Left cardiac atrium (tissue), 4 donors: ENCODE measurements at regions not wholly inside any gene's neighbourhood (a gene's known extent, or its start where the extent isn't known, plus 50 kb on each side); places are given as distances from the start of the nearest gene placed in this dataset.

Source experiments
- ATAC-seq, 2 donors: fragments of 200-7000 bp; cut with Tn5 transposase; one replicate each; pipeline ENCODE4 v1.9.1; 2020; ENCODE audit warnings: mild to moderate bottlenecking in 2 of 2, moderate library complexity in 2 of 2
- DNase-seq: peaks from one replicate; pipeline ENCODE4 v3.0.0-alpha.2; 2020
- intact Hi-C, 2 donors: fragments of 100-400 bp; cut with DNase I; formaldehyde crosslinking; loops; one replicate each; pipeline versions ENCODE4 v1.14.1 to v1.15.1; 2022 to 2023
- donor health status: DM: no; HTN: yes; CAD: no.
- donor health status: DM: no; HTN: yes; CAD: no; lungs with severe emphysema.
- donor health status: DM: yes; HTN: yes; CAD: no.
- donor health status: Dilated cardiomyopathy.

DNA sequence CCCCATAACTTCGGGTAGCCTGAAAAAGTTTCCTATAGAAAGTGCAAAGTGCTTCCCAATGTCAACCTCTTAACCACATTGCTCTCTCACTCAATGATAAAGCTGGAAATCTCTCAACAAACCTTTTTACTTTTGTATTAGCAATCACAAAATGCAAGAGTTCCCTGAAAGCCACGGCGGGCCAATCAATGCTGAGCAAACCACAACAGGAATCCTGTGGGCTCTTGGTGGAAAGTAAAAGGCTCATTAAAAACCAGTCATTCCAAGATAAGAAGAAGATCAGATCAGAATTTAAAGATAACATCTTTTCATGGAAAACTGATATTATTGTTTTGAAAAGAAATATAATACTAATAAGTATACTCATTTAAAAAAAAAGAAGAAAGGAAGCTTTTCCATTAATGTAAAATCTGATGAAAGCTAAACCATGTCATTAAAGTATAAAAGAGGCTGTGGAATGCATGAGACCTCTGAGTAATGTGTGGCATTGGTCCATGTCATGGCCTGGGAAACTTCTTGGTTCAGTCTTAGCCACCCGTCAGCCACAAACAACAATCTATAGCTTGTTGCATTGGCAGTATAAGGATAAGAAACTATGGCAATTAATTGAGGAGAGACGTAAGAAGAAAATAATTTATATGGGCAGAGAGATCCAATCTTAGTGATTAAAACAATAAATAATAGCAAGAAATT is 1066.1 kb upstream of the SORCS1 start:
- ATAC-seq = no peak
- intact Hi-C loops = no loop called here
- DNase-seq = no peak

- DNase-seq (no peak), ATAC-seq (no peak)
- intact Hi-C loops = no loop called here
Observed at GRCh38 chr10:108208732-108209131, 1044.2 kb upstream of the SORCS1 start.

- DNase-seq (no peak), ATAC-seq (no peak)
- intact Hi-C loops = no loop called here
Observed at GRCh38 chr10:108208038-108208437, 1043.5 kb upstream of the SORCS1 start.

DNA sequence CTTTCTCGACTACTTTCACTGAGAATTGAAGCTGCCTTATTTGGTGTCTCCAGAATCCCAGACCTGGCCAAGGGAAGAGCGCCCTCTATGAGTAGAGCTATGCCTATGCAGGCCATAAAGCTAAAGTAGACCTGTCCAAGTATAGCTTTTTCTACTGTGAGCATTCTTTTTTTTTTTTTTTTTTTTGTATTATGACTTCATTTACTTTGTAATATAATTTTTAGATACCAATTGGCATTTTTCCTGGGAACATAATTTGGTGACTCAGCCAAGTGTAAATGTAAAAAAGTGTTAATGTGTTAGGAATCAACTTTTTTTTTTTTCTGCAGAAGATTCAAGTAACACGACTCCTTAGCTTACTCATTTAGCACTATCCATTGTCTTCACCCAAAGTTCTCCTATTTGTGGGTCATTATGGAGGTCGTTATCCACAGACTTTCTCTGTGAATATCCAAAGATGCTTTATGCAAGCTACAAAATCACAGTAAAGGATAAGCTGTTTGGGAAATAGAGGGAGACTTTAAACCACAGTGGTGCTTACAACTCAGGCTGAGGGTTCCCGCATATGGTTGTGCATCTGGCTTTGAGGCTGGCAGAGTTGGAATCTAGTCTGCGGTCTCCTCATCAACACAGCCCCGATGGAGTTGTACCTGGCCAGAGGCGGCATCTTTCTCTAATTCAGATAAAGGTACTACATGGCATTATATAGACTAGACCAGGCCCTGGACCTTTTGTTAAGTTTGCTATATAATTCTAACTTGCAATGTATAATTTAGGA is 1040.2 kb upstream of the SORCS1 start:
- intact Hi-C loops = no loop called here
- ATAC-seq (no peak), DNase-seq (no peak)

DNA sequence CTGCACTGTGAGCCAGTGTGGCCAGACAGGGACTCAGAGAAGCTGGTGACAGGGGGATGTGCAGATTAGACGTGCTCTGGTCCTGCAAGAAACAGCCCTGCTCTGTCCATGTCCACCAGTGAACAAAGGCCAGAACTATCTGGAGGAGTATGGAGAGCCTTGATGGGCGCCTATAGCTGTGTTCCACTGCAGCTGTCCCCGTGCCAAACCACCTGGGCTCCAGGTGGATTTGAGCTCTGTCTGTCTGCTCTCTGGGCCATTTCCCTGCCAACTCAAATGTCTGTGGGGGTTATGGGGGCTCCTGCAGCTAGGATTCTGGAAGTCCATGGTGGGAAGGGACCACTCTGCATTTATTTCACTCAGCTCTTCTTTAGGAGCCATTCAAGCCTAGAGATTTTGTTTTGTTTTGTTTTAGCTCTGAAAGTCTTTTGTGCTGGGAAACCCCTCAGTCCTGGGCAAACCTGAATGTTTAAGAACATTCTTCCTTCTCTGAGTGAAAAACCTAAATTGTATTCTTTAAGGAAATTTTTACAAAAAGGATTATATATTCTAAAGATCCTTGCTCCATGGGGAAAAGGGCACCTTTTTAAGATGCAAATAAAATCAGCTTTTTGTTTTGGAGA is 1039.5 kb upstream of the SORCS1 start:
- intact Hi-C loops = no loop called here
- ATAC-seq = no peak
- no peak for DNase-seq

DNA sequence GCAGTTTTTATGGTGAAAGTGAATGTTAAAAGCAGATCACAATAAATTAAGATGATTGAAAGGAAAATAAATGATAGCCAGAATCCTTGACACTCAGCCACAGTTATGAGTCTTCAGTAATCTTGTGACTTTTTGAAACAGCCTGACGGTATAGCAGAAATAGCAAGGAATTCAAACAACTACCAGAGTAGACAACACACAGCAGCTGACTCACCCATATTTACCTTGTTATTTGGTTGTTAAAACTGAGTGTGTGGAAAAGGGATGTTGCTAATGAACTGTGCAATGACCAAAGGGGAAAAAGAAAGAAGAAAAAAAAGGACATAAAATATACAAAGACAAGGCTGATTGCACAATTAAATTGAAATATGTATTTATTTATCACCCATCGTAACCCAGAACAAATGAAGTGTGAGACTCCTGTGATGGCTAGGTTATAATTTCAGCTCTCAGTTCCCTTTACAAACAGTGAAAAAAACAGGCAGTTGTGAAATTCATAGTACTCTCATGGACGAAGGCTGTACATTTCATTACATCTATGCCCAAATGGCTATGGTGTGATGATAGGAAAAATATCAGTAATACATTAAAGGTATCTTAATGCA is 1023.0 kb upstream of the SORCS1 start:
- DNase-seq (no peak), ATAC-seq (no peak)
- intact Hi-C loops = no loop called here

GRCh38 chr10:108184114-108184513 is 1019.6 kb upstream of the SORCS1 start:
- ATAC-seq = no peak

DNA sequence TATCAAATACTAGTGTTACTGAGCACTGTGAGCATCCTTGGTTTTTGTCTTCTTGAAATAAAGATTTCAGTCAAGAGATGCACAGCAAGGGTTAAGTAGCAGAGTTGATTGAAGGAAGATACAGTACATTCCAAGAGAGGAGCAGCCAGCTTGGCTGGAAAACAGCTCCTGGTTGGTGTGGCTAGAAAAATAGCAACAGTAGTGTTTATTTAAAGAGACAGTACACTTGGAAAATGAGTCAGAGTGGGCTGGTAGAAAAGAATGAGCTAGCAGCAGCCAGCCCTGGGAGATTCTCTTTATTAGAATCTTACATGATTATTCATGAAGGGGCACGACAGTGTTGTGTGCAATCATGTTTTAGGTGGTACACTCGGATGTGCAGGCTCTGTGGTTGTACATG is 1016.4 kb upstream of the SORCS1 start:
- intact Hi-C loops = no loop called here
- ATAC-seq (no peak), DNase-seq (no peak)

More at GRCh38 chr10:108184114-108184513, 1019.6 kb upstream of the SORCS1 start:
- intact Hi-C loops = no loop called here
- no peak for DNase-seq

DNA sequence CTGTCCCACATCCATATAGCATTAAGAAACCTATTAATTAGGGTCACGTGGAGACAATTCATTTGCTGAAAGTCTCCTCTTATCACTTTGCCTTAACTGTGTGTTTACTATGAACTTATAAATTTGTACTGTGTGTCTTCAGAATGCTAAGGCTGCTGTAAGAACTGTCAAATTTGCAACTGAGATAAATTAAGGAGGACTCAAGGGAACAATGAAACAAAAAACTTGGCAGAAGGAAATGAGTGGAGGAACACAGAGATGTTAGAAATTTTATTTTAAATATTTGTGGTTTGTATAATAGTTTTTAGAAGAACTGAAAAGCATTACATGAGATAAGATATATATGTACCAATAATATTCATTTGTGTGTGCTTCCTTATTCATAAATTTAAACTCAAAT is 1005.3 kb upstream of the SORCS1 start:
- intact Hi-C loops = no loop called here
- ATAC-seq = no peak
- DNase-seq = no peak

- ATAC-seq = no peak
Observed at GRCh38 chr10:108167766-108168165, 1003.3 kb upstream of the SORCS1 start.

GRCh38 chr10:108166401-108166800 is 1001.9 kb upstream of the SORCS1 start:
- no peak for DNase-seq
- ATAC-seq = no peak
- intact Hi-C loops = no loop called here

More at GRCh38 chr10:108167766-108168165, 1003.3 kb upstream of the SORCS1 start:
- intact Hi-C loops = no loop called here
- DNase-seq = no peak

- no peak for DNase-seq
- intact Hi-C loops = no loop called here
- ATAC-seq = no peak
Observed at GRCh38 chr10:108147346-108147745, 982.8 kb upstream of the SORCS1 start.

GRCh38 chr10:108141064-108141463 is 976.6 kb upstream of the SORCS1 start:
- ATAC-seq (no peak), DNase-seq (no peak)
- intact Hi-C loops = no loop called here

DNA sequence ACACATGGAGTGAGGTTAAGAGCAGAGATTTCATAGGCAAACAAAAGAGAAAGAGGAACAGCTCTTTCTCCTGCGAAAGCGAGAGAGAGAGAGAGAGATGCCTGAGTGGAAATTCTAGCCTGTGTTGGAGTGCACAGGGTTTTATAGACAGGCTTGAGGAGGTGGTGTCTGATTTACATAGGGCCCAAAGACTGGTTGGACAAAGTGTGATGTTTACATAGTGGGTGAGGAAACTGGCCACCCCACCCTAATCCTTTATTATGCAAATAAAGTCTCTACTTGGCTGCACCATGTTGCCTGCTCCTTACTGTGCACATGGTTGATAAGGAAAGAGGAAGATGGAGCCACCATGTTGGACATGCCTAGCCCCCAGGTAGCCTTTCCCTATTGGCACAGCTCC is 967.8 kb upstream of the SORCS1 start:
- intact Hi-C loops = no loop called here
- no peak for DNase-seq
- no peak for ATAC-seq

DNA sequence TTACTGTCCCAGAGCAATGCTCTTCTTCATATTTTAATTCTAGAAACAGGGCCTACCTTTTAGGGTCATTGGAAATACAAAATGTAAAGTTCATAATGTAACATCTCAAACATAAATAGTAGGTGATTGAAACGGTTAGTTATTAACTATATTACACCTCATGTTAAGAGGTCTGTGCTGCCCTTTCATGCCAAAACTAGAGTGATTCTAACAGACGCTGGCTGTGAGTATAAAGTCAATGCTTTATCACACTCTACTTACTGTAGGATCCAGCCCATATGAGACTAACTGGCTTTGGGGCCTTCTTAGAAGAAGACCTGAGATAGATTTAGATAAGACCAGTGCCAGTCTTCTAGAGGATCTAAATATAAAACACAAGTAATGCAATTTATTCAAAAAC is 966.1 kb upstream of the SORCS1 start:
- no peak for DNase-seq
- intact Hi-C loops = no loop called here
- ATAC-seq = no peak

DNA sequence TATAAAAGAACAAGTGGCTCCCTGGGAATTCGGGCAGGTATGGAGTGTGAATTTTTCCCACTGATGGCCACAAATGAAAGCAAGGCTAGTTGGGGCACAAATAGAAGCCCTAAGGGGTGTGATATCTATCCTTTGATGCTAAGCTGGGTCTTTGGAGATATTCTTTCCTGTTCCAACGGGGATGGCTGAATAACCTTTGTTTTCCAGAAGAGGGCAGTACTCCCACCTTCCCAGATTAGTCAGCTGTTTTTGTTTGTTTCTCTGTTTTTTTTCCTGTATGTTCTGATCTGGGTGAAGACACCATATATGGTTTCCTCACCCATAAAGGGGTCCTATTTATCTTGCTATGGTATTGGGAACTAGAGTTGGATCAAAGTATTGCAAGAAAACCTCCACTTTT is 947.7 kb upstream of the SORCS1 start:
- intact Hi-C loops = no loop called here
- DNase-seq (no peak), ATAC-seq (no peak)

- intact Hi-C loops = no loop called here
- DNase-seq = no peak
- no peak for ATAC-seq
Observed at GRCh38 chr10:108104551-108105156, 940.1 kb upstream of the SORCS1 start.

- ATAC-seq = no peak
- no peak for DNase-seq
- intact Hi-C loops = no loop called here
Observed at GRCh38 chr10:108097258-108097657, 932.8 kb upstream of the SORCS1 start.
